ENCODE measurements at regions not wholly inside any gene's neighbourhood (a gene's known extent, or its start where the extent isn't known, plus 50 kb on each side); places are given as distances from the start of the nearest gene placed in this dataset.

- ChIA-PET POLR2A (ENCODE audit: unreplicated experiment) (no interaction called here), CTCF (interaction anchor here (0.6 kb wide), 1 partner anchor 578 kb away, joined by 3 read pairs; no protein-coding TSS in a partner anchor)
- no peak overlapping the region for H2BK15ac ChIP-seq (ENCODE audit: low read depth, low read length)
- no peak overlapping the region for H3K18ac ChIP-seq (ENCODE audit: low read depth, low read length)
- no peak overlapping the region for H2BK20ac ChIP-seq (ENCODE audit: low read depth, low read length)
- H4K20me1 ChIP-seq (ENCODE audit: insufficient read depth, low read length) = no peaks in the 10 kb centered on the region
- H3K9me1 ChIP-seq (ENCODE audit: insufficient read depth, low read length) = no peaks in the 10 kb centered on the region
- no TSS peak for BruUV-seq (replicated peaks)
- H3K27me3 ChIP-seq (ENCODE audit: control insufficient read depth, insufficient read depth, low read length) = no peaks in the 10 kb centered on the region
- intact Hi-C loops (cut with micrococcal nuclease) (no loop called here), dilution Hi-C loops (cut with HindIII; ENCODE audit: low sequenced_read_pairs, unreplicated experiment) (no loop called here), in situ Hi-C loops (cut with MboI; ENCODE audit: low sequenced_read_pairs) (no loop called here)
- TF ChIP-seq RAD21 (IDR thresholded peaks at IDR 0.05; ENCODE audit: low read length) (no peak), POLR2A (IDR thresholded peaks at IDR 0.05; ENCODE audit: low read depth, low read length) (no peak), RFX5 (IDR thresholded peaks at IDR 0.05; ENCODE audit: low read depth, low read length) (no peak), RCOR1 (IDR thresholded peaks at IDR 0.05; ENCODE audit: insufficient replicate concordance, low read length) (no peak), CEBPB (IDR thresholded peaks at IDR 0.05; ENCODE audit: low read depth, low read length) (no peak)
- no peak overlapping the region for H3K4me3 ChIP-seq (ENCODE audit: insufficient read depth, low read depth, low read length)
- H3K36me3 ChIP-seq (ENCODE audit: control insufficient read depth, insufficient read depth, low read length) = no peaks in the 10 kb centered on the region
- no peak overlapping the region for H3K14ac ChIP-seq (replicated peaks; ENCODE audit: low read depth, low read length)
- H3K79me1 ChIP-seq (ENCODE audit: low read depth in 1 of 2, low read length in 2 of 2) = no peaks in the 10 kb centered on the region
- H4K91ac ChIP-seq (ENCODE audit: insufficient read depth, low read depth, low read length) = no peak overlapping the region
- H4K8ac ChIP-seq (ENCODE audit: low read depth in 2 of 2, low read length in 2 of 2) = no peak overlapping the region
- H3K4ac ChIP-seq (ENCODE audit: low read depth, low read length) = no peak overlapping the region
- peaks cover 20% of the 10 kb centered on the region for H3K9me3 ChIP-seq (ENCODE audit: control insufficient read depth, insufficient read depth, low read length)
- 10% methylated on average over 3 of the region's 5 CpGs; no CpG with 5 or more reads in 1 of the 2 experiments for WGBS, 2 experiments (ENCODE audit: extremely low coverage in 2 of 2, insufficient read length in 1 of 2)
- no peak overlapping the region for H2AFZ ChIP-seq (replicated peaks; ENCODE audit: low read length, poor library complexity)
- no peak overlapping the region for H3K27ac ChIP-seq (ENCODE audit: insufficient read depth, low read length)
- H2BK5ac ChIP-seq (ENCODE audit: low read depth, low read length, poor library complexity, severe bottlenecking) = no peak overlapping the region
- ATAC-seq (ENCODE audit: low read depth) = no peak
- no peak overlapping the region for H3K23ac ChIP-seq (ENCODE audit: low read depth, low read length)
- no peak overlapping the region for H3K4me2 ChIP-seq (ENCODE audit: low read depth, low read length)
- no peak overlapping the region for H2BK120ac ChIP-seq (ENCODE audit: low read depth, low read length)
- H2AK9ac ChIP-seq (replicated peaks; ENCODE audit: low read depth, low read length, poor library complexity) = no peak overlapping the region
- no peak overlapping the region for H4K5ac ChIP-seq (ENCODE audit: low read depth, low read length)
- no peak overlapping the region for H3K9ac ChIP-seq (ENCODE audit: low read depth, low read length)
- no peak overlapping the region for H3K56ac ChIP-seq (ENCODE audit: extremely low read depth, insufficient read depth, low read length)
- H2AK5ac ChIP-seq (ENCODE audit: low read depth, low read length) = no peak overlapping the region
- no peak for DNase-seq
- no peaks in the 10 kb centered on the region for H3K4me1 ChIP-seq (ENCODE audit: control insufficient read depth, insufficient read depth, low read length)
Observed at GRCh38 chr4:12488672-12489071, 995.5 kb downstream of the RAB28 start.
